Fibroblast of gingiva (primary cell): ENCODE measurements at regions not wholly inside any gene's neighbourhood (a gene's known extent, or its start where the extent isn't known, plus 50 kb on each side); places are given as distances from the start of the nearest gene placed in this dataset.

ENCODE experiments used
- DNase-seq: peaks from one replicate; pipeline ENCODE4 v3.0.0-alpha.2; 2011; ENCODE audit warnings: low read depth

- DNase-seq, result no peak
These were observed 52.9 kb upstream of the SLC28A3 start for GRCh38 chr9:84393266-84393950.

GRCh38 chr9:84394036-84394435 is 53.5 kb upstream of the SLC28A3 start:
- DNase-seq, result no peak

- DNase-seq, result peak; percentile 61
These were observed 56.7 kb upstream of the SLC28A3 start for GRCh38 chr9:84397151-84397728.

GRCh38 chr9:84397822-84398221 is 57.3 kb upstream of the SLC28A3 start:
- peak; percentile 71 for DNase-seq

- DNase-seq, result no peak
These were observed 62.0 kb upstream of the SLC28A3 start for GRCh38 chr9:84402517-84402916.

GRCh38 chr9:84403288-84403687 is 62.7 kb upstream of the SLC28A3 start:
- no peak for DNase-seq

- no peak for DNase-seq
These were observed 63.6 kb upstream of the SLC28A3 start for GRCh38 chr9:84404095-84404686.

GRCh38 chr9:84405667-84406066 is 65.1 kb upstream of the SLC28A3 start:
- DNase-seq, result no peak

GRCh38 chr9:84408416-84408815 is 67.9 kb upstream of the SLC28A3 start:
- no peak for DNase-seq

GRCh38 chr9:84411683-84412267 is 71.2 kb upstream of the SLC28A3 start:
- DNase-seq, result peak; percentile 28

GRCh38 chr9:84412654-84413053 is 72.1 kb upstream of the SLC28A3 start:
- no peak for DNase-seq

- DNase-seq, result no peak
These were observed 72.7 kb upstream of the SLC28A3 start for GRCh38 chr9:84413301-84413700.

GRCh38 chr9:84419031-84419602 is 78.6 kb upstream of the SLC28A3 start:
- no peak for DNase-seq

- DNase-seq, result no peak
These were observed 84.4 kb upstream of the SLC28A3 start for GRCh38 chr9:84424931-84425330.

- no peak for DNase-seq
These were observed 92.2 kb upstream of the SLC28A3 start for GRCh38 chr9:84432746-84433145.

GRCh38 chr9:84435902-84436301 is 95.3 kb upstream of the SLC28A3 start:
- no peak for DNase-seq

GRCh38 chr9:84436386-84437109 is 96.0 kb upstream of the SLC28A3 start:
- DNase-seq, result no peak

GRCh38 chr9:84438391-84438790 is 97.8 kb upstream of the SLC28A3 start:
- DNase-seq, result no peak

- no peak for DNase-seq
These were observed 98.7 kb upstream of the SLC28A3 start for GRCh38 chr9:84439250-84439649.

- no peak for DNase-seq
These were observed 102.2 kb upstream of the SLC28A3 start for GRCh38 chr9:84442712-84443111.

- no peak for DNase-seq
These were observed 105.2 kb upstream of the SLC28A3 start for GRCh38 chr9:84445737-84446136.

- no peak for DNase-seq
These were observed 106.7 kb upstream of the SLC28A3 start for GRCh38 chr9:84447305-84447704.
